ENCODE measurements at regions not wholly inside any gene's neighbourhood (a gene's known extent, or its start where the extent isn't known, plus 50 kb on each side); places are given as distances from the start of the nearest gene placed in this dataset.
"Not testable (repeated sequence)": the region's sequence is repeated elsewhere in the genome, so short reads cannot be mapped to it uniquely, and the experiment has no call there.

- DNase-seq: no peak
Observed at GRCh38 chr2:2456721-2457120, 125.6 kb upstream of the MYT1L start.

GRCh38 chr2:2455151-2455550 is 124.1 kb upstream of the MYT1L start:
- no peak for DNase-seq

GRCh38 chr2:2452961-2453360 is 121.9 kb upstream of the MYT1L start:
- DNase-seq: no peak

DNA sequence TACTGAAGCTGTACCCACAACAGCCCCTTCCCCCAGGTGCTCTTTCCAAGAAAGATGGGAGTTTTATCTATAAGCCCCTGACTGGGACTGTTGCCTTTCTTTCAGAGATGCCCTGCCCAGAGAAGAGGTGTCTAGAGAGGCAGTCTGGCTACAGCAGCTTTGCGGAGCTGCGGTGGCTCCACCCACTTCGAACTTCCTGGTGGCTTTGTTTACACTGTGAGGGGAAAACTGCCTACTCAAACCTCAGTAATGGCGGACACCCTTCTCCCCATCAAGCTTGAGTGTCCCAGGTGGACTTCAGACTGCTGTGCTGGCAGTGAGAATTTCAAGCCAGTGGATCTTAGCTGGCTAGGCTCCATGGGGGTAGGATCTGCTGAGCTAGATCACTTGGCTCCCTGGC is 120.2 kb upstream of the MYT1L start:
- not testable (repeated sequence) for DNase-seq

- DNase-seq: no peak
Observed at GRCh38 chr2:2448178-2448577, 117.1 kb upstream of the MYT1L start.

- no peak for DNase-seq
Observed at GRCh38 chr2:2422621-2423020, 91.5 kb upstream of the MYT1L start.

DNA sequence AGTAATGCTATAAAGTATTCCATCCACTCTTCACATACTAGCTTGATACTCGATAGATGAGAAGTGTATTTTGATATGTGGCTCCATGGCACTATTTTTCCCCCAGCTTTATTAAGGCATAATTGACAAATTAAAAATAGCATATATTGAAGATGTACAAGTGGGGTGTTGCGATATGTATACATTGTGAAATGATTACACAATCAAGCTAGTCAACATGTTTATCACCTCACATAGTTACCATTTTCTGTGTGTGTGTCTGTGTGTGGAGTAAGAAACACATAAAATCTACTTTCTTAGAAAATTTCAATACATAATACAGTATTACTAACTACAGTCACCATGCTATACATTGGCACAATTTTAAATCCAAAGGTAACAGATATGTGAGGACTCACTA is 82.5 kb upstream of the MYT1L start:
- no peak for DNase-seq

GRCh38 chr2:2410987-2411386 is 79.9 kb upstream of the MYT1L start:
- DNase-seq: no peak

GRCh38 chr2:2409481-2409880 is 78.4 kb upstream of the MYT1L start:
- DNase-seq: no peak

DNA sequence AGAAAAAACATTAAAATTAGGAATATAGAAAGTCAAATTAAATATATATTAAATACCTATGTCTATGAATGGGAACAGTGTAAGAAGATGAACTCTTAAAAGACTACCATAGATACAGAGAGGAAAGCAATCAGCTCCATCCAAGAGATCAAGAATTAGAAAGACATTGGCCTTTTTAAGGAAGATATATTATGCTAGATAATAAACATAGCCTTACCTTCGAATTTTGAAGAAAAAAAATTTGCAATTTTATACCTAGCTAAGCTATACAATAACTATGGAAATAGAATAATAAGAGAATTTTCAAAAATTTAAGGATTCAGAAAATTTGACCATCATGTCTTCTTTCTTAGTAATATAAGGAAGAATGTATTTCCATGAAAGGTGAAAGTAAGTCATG is 74.7 kb upstream of the MYT1L start:
- no peak for DNase-seq

GRCh38 chr2:2400286-2401038 is 69.4 kb upstream of the MYT1L start:
- DNase-seq: no peak

DNA sequence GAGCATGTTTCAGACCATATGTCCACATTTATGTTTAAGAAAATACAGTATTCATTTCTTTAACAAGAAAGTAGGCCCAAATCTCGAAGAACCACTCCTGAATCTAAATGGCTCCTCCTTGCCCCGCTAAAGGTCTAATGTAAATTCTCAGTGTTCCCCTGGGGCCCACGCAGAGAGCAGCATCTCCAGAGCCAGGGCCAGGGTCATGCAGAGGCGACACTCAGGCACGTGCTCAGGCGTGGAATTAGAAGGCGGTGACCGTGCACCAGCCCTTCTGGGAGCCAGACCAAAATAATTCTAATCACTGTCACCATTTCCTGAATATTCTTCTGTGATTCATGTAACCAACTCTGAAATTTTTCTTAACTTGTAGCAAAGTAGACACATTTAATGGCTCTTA is 68.3 kb upstream of the MYT1L start:
- DNase-seq: no peak

GRCh38 chr2:2392332-2392731 is 61.3 kb upstream of the MYT1L start:
- no peak for DNase-seq

DNA sequence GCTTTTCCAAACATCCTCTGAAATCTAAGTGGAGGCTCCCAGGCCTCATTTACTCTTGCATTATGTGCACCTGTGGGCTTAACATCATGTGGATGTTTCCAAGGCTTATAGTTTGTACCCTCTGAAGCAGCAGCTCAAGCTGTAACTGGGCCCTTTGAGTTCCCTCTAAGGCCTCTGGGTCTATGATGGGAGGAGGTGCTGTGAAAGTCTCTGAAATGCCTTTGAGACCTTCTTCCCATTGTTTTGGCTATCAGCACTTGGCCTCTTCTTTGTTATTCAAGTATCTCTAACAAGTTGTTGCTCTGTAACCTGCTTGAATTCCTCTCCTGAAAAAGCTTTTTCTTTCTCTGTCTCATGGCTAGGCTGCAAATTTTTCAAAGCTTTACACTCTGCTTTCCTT is 58.1 kb upstream of the MYT1L start:
- no peak for DNase-seq
